ENCODE measurements at regions not wholly inside any gene's neighbourhood (a gene's known extent, or its start where the extent isn't known, plus 50 kb on each side); places are given as distances from the start of the nearest gene placed in this dataset.

- peaks cover 1% of the 10 kb centered on the region for H3K27me3 Mint-ChIP-seq (ENCODE audit: unreplicated experiment)
Measured at GRCh38 chr7:142413280-142414000, 155.6 kb upstream of the PRSS58 start.

GRCh38 chr7:142412551-142413193 is 154.8 kb upstream of the PRSS58 start:
- H3K9me3 Mint-ChIP-seq (ENCODE audit: unreplicated experiment), result no peaks in the 10 kb centered on the region
- peaks cover 1% of the 10 kb centered on the region for H3K27me3 Mint-ChIP-seq (ENCODE audit: unreplicated experiment)
- no peaks in the 10 kb centered on the region for H3K36me3 Mint-ChIP-seq (ENCODE audit: low read depth, unreplicated experiment)
- H3K4me3 Mint-ChIP-seq (ENCODE audit: unreplicated experiment), result no peak overlapping the region
- H3K27ac Mint-ChIP-seq (ENCODE audit: unreplicated experiment), result no peak overlapping the region
- H3K4me1 Mint-ChIP-seq (ENCODE audit: unreplicated experiment), result no peaks in the 10 kb centered on the region
- TF ChIP-seq CTCF (IDR thresholded peaks at IDR 0.05; ENCODE audit: unreplicated experiment), result peak; percentile 71
- peak; percentile 61 for DNase-seq (ENCODE audit: low spot score)

More at GRCh38 chr7:142413280-142414000, 155.6 kb upstream of the PRSS58 start:
- TF ChIP-seq CTCF (IDR thresholded peaks at IDR 0.05; ENCODE audit: unreplicated experiment), result no peak
- Mint-ChIP-seq H3K9me3 (ENCODE audit: unreplicated experiment) (no peaks in the 10 kb centered on the region), H3K27ac (ENCODE audit: unreplicated experiment) (no peak overlapping the region), H3K36me3 (ENCODE audit: low read depth, unreplicated experiment) (no peaks in the 10 kb centered on the region), H3K4me3 (ENCODE audit: unreplicated experiment) (no peak overlapping the region), H3K4me1 (ENCODE audit: unreplicated experiment) (peaks cover 2% of the 10 kb centered on the region)
- DNase-seq (ENCODE audit: low spot score), result no peak

GRCh38 chr7:142409471-142409870 is 151.6 kb upstream of the PRSS58 start:
- Mint-ChIP-seq H3K4me3 (ENCODE audit: unreplicated experiment) (no peak overlapping the region), H3K9me3 (ENCODE audit: unreplicated experiment) (no peaks in the 10 kb centered on the region), H3K27ac (ENCODE audit: unreplicated experiment) (no peak overlapping the region), H3K4me1 (ENCODE audit: unreplicated experiment) (no peaks in the 10 kb centered on the region), H3K27me3 (ENCODE audit: unreplicated experiment) (peaks cover 1% of the 10 kb centered on the region), H3K36me3 (ENCODE audit: low read depth, unreplicated experiment) (no peaks in the 10 kb centered on the region)
- no peak for DNase-seq (ENCODE audit: low spot score)
- TF ChIP-seq CTCF (IDR thresholded peaks at IDR 0.05; ENCODE audit: unreplicated experiment), result no peak

- Mint-ChIP-seq H3K27ac (ENCODE audit: unreplicated experiment) (no peak overlapping the region), H3K36me3 (ENCODE audit: low read depth, unreplicated experiment) (no peaks in the 10 kb centered on the region), H3K4me3 (ENCODE audit: unreplicated experiment) (no peak overlapping the region), H3K9me3 (ENCODE audit: unreplicated experiment) (no peaks in the 10 kb centered on the region), H3K27me3 (ENCODE audit: unreplicated experiment) (peaks cover 1% of the 10 kb centered on the region), H3K4me1 (ENCODE audit: unreplicated experiment) (no peaks in the 10 kb centered on the region)
- DNase-seq (ENCODE audit: low spot score), result no peak
- TF ChIP-seq CTCF (IDR thresholded peaks at IDR 0.05; ENCODE audit: unreplicated experiment), result no peak
Measured at GRCh38 chr7:142408794-142409193, 150.9 kb upstream of the PRSS58 start.

GRCh38 chr7:142407939-142408570 is 150.2 kb upstream of the PRSS58 start:
- Mint-ChIP-seq H3K4me3 (ENCODE audit: unreplicated experiment) (no peak overlapping the region), H3K36me3 (ENCODE audit: low read depth, unreplicated experiment) (no peaks in the 10 kb centered on the region), H3K4me1 (ENCODE audit: unreplicated experiment) (no peaks in the 10 kb centered on the region), H3K27ac (ENCODE audit: unreplicated experiment) (no peak overlapping the region), H3K27me3 (ENCODE audit: unreplicated experiment) (no peaks in the 10 kb centered on the region), H3K9me3 (ENCODE audit: unreplicated experiment) (no peaks in the 10 kb centered on the region)
- TF ChIP-seq CTCF (IDR thresholded peaks at IDR 0.05; ENCODE audit: unreplicated experiment), result no peak
- no peak for DNase-seq (ENCODE audit: low spot score)

All from endothelial cell (in vitro differentiated cells).